IPS DF 6.9 (cell line): ENCODE measurements at regions not wholly inside any gene's neighbourhood (a gene's known extent, or its start where the extent isn't known, plus 50 kb on each side); places are given as distances from the start of the nearest gene placed in this dataset.

ENCODE experiments used
- DNase-seq: peaks from one replicate; pipeline ENCODE4 v3.0.0-alpha.2; 2013; ENCODE audit warnings: low read depth, low spot score
- H3K27ac ChIP-seq: one replicate; pipeline ENCODE4 v1.5.1; 2013; ENCODE audit warnings: low read length, control low read depth
- H3K27me3 ChIP-seq: 2 replicates; pipeline ENCODE4 v1.6.1; 2013; ENCODE audit warnings: mild to moderate bottlenecking, low read length; ENCODE audit not compliant: control insufficient read depth, insufficient read depth
- H3K36me3 ChIP-seq: 2 replicates; pipeline ENCODE4 v1.6.1; 2013; ENCODE audit warnings: low read length; ENCODE audit not compliant: control insufficient read depth, insufficient read depth
- H3K4me1 ChIP-seq: 2 replicates; pipeline ENCODE4 v1.6.1; 2013; ENCODE audit warnings: low read length; ENCODE audit not compliant: control insufficient read depth, insufficient read depth
- H3K4me3 ChIP-seq: 2 replicates; pipeline ENCODE4 v1.5.1; 2013; ENCODE audit warnings: mild to moderate bottlenecking, low read length
- H3K9me3 ChIP-seq: 2 replicates; pipeline ENCODE4 v1.6.1; 2013; ENCODE audit warnings: low read length, inconsistent platforms; ENCODE audit not compliant: control insufficient read depth, insufficient read depth
- WGBS: extraction: QIAGEN DNeasy Blood & Tissue Kit; methylation state at CpG from one replicate; pipeline ENCODE4 v1.1.7; 2013; ENCODE audit warnings: mixed read lengths, missing lambda C conversion rate; ENCODE audit not compliant: insufficient read length, insufficient coverage; 5-methylcytosine and 5-hydroxymethylcytosine counted together

DNA sequence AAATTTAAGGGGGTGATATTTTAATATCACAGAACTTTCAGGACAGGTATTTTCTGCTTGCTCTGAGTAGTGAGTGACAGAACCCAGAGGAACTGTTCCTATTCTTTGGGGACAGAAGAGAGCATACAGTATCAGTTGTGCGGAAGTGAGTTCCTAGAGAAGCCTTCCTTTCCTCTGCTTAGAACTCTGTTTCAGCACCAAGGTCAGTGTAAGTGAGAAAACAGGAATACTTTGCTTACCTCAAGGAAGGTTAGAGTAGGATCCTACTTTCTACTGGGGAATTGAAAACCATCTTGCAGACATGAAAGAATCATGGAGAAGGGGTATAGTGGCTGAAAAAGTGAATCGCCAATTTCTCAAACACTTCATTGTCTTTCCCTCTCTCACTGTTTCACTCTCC, 542.4 kb downstream of the SQOR start:
- H3K9me3 ChIP-seq: no peaks in the 10 kb centered on the region
- DNase-seq: no peak
- H3K36me3 ChIP-seq: no peaks in the 10 kb centered on the region
- H3K27ac ChIP-seq: no peak overlapping the region
- H3K27me3 ChIP-seq: no peaks in the 10 kb centered on the region
- H3K4me3 ChIP-seq: no peak overlapping the region
- no CpG with 5 or more reads among the region's 2 CpGs for WGBS
- H3K4me1 ChIP-seq: no peaks in the 10 kb centered on the region

DNA sequence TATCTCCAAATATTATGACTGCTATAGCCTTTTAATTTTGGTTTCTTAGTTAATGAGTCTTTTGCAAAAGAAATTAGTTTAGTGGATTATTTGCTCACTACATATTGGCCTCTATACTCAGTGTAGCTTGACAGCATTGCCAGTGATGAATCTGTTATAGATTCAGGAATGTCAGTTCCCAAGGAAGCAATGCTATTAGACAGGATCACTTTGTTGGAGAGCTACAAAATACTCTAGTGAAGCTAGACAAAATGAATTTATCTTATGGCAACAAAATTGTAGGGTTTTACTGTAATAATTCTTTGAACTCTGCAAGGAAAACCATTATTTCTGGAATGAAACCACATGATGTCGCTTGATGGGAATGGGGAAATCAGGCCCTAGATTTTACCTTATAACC, 543.3 kb downstream of the SQOR start:
- no peak overlapping the region for H3K4me3 ChIP-seq
- H3K36me3 ChIP-seq: no peaks in the 10 kb centered on the region
- H3K27ac ChIP-seq: no peak overlapping the region
- no peaks in the 10 kb centered on the region for H3K27me3 ChIP-seq
- no peaks in the 10 kb centered on the region for H3K4me1 ChIP-seq
- no peak for DNase-seq
- no CpG with 5 or more reads among the region's 1 CpG for WGBS
- H3K9me3 ChIP-seq: no peaks in the 10 kb centered on the region

DNA sequence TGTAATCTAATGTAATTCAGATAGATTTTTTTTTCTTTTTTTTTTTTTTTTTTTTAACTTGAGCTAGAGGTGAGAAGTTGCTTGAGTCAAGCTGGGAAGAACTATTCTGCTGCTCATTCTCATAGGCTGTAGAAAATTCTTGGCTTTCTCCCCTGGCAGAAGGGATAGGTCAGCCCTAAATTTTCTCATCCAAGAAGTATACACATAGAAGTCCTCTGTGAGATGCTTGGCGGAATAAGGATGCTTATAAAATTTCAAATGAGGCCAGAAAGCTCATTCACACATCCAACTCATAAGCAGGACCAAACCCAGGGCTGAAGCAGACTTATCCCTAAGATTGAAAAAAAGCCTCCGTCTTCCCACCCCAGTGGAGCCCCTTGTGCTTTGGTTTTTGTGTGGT, 572.5 kb downstream of the SQOR start:
- no peaks in the 10 kb centered on the region for H3K4me1 ChIP-seq

DNA sequence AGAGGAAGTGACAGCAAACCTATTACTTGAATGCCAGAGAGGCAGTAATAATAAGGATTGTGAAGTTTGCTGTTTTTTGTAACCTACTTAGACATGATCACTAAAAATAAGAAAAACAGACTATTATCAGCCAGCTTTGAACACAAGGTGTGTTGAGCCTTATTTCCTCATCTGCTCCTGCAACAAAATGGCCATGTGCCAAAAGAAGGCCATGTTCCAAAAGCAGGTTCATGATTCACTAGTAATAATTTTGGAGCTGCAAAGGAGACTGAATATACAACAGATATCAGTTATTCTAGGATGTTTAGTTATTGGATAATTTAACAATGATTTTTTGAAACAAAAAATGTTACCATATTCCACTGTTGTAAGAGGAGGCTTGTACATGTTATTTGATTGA, 578.7 kb downstream of the SQOR start:
- no peak for DNase-seq
- H3K9me3 ChIP-seq: no peaks in the 10 kb centered on the region
- no peak overlapping the region for H3K4me3 ChIP-seq
- no peaks in the 10 kb centered on the region for H3K27me3 ChIP-seq
- no peaks in the 10 kb centered on the region for H3K4me1 ChIP-seq
- H3K36me3 ChIP-seq: no peaks in the 10 kb centered on the region
- H3K27ac ChIP-seq: no peak overlapping the region

More for the DNA sequence above, 572.5 kb downstream of the SQOR start:
- no peak overlapping the region for H3K4me3 ChIP-seq
- H3K36me3 ChIP-seq: no peaks in the 10 kb centered on the region
- H3K27me3 ChIP-seq: no peaks in the 10 kb centered on the region
- no peaks in the 10 kb centered on the region for H3K9me3 ChIP-seq
- WGBS: no CpG with 5 or more reads among the region's 2 CpGs
- DNase-seq: no peak
- no peak overlapping the region for H3K27ac ChIP-seq

DNA sequence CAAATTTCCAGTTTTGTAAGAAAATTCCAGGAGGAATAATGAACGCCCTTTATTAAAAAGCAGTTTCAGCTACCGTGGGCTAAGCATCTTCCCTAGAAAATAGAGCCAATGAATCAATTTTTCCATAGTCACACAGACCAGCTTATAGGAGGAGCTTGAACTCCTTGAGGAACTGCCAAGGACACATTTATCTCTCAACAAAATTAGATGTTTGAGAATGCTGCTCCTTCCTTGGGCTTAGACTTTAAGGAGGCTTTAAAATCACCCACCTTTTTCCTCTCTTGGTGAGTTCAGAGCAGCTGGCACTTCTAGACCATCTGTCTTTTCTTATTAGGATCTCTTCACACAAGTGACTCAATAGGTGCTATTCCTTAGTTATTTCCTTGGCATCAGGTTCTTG, 588.0 kb downstream of the SQOR start:
- Histone ChIP-seq H3K27ac (no peak overlapping the region), H3K4me1 (no peaks in the 10 kb centered on the region), H3K27me3 (no peaks in the 10 kb centered on the region), H3K36me3 (no peaks in the 10 kb centered on the region), H3K9me3 (no peaks in the 10 kb centered on the region), H3K4me3 (no peak overlapping the region)
- no peak for DNase-seq
- no CpG with 5 or more reads among the region's 2 CpGs for WGBS

DNA sequence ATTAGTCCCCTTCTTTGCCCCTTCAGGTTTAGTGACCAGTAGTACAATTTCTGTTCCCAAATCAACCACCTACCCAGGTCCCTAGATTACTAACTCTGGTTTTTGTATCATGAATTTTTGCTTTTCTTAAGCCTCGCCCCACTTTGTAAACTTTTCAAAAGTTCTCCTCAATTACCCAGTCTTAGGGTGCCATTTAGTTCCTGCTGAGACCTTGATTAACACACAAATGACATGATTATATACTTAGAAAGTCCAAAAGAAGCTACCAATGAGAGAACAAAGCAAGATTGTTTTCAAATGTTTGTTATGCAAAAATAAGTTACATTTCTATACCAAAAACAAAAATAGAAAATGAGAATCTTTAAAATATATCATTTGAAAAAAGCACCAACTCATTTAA, 594.4 kb downstream of the SQOR start:
- Histone ChIP-seq H3K4me1 (no peaks in the 10 kb centered on the region; the same call in 1 of the 2 replicates), H3K4me3 (no peak overlapping the region), H3K9me3 (no peaks in the 10 kb centered on the region), H3K36me3 (no peaks in the 10 kb centered on the region), H3K27me3 (0 out of 2 replicates have a peak, but pooled peaks cover 2% of the 10 kb centered on the region), H3K27ac (no peak overlapping the region)
- WGBS: no CpG with 5 or more reads among the region's 1 CpG
- DNase-seq: no peak

DNA sequence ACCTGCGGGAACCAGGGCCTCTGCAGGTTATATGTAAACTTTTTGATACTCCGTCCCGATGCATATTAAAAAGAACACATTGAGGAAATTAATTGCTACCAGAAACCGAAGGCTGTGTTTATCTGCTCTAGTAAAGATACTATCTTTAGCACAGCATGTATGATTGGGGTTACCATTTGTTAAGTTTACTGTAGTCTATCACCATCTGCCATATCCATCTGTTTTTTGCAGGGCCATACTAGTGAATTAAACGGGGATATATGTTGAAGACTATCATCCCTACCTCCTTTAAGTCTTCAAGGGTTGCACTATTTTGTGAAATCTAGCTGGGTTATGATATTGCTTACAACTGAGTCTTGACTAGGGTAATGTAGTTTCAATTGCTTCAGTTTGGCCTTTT, 597.0 kb downstream of the SQOR start:
- Histone ChIP-seq H3K27ac (no peak overlapping the region), H3K9me3 (no peaks in the 10 kb centered on the region), H3K4me3 (no peak overlapping the region), H3K27me3 (0 out of 2 replicates have a peak, but pooled peaks cover 2% of the 10 kb centered on the region), H3K4me1 (no peaks in the 10 kb centered on the region; the same call in 1 of the 2 replicates), H3K36me3 (no peaks in the 10 kb centered on the region)
- DNase-seq: no peak
- no CpG with 5 or more reads among the region's 5 CpGs for WGBS

DNA sequence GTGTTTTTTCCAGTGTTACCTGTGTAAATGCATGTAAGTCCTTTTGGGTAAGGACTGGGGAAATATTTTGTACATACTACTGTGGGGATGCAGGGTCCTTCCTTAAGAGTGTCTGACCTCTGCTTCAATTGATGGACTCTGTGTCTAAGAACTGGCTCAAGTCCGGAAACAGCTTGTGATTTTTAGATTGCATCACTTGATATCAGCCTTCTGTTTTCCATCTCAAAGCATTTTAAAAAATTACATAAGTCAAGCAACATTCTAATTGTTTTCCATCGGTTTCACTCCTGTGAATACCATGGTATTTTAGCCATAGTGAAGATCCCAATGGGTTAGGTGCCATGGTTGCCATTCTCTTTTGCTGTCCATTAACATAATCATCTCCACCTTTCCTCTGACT, 597.6 kb downstream of the SQOR start:
- no peaks in the 10 kb centered on the region for H3K36me3 ChIP-seq
- H3K4me1 ChIP-seq: no peaks in the 10 kb centered on the region; the same call in 1 of the 2 replicates
- no peak overlapping the region for H3K27ac ChIP-seq
- H3K4me3 ChIP-seq: no peak overlapping the region
- WGBS: no CpG with 5 or more reads among the region's 2 CpGs
- 0 out of 2 replicates have a peak, but pooled peaks cover 2% of the 10 kb centered on the region for H3K27me3 ChIP-seq
- no peak for DNase-seq
- no peaks in the 10 kb centered on the region for H3K9me3 ChIP-seq

DNA sequence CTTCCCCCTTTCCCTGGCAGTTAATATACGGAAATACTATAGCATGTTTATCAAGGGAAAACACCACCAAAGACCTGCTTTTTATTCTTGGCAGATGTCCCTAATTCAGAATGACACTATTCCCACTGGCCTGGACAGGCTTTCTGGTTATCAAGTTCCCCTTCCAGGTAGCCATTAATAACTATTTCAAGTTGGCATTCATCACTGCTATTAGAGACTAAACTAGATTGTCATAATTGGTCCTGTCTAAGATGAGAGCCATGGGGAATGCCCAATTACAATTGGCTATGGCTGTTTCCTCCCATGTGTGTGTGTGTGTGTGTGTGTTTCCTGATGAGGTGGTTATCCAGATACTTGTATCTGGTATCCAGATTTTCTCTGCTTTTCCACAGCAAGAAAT, 608.1 kb downstream of the SQOR start:
- Histone ChIP-seq H3K27ac (no peak overlapping the region), H3K9me3 (no peaks in the 10 kb centered on the region), H3K36me3 (no peaks in the 10 kb centered on the region), H3K4me3 (no peak overlapping the region), H3K27me3 (no peaks in the 10 kb centered on the region), H3K4me1 (no peaks in the 10 kb centered on the region)
- DNase-seq: no peak
- no CpG with 5 or more reads among the region's 1 CpG for WGBS

DNA sequence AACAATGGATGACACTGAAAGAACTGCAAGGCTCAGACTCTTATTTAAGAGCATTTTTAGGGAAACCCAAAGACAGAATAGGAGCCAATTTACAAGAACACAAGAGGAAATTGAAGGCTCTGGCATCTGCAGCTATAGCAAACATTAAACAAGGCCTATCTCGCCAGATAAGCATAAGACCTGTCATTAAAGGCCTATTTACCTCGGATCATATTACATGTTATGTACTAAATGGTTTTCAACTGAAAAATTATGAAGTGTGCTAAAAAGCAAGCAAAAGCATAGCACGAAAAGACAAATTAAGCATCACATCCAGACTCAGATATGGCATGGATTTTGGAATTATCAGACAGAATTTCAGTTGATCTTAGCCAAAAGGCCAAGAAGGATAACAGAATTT, 617.1 kb downstream of the SQOR start:
- no peak overlapping the region for H3K4me3 ChIP-seq
- no peaks in the 10 kb centered on the region for H3K36me3 ChIP-seq
- WGBS: no CpG with 5 or more reads among the region's 3 CpGs
- peaks cover 1% of the 10 kb centered on the region; the same call in 1 of the 2 replicates for H3K4me1 ChIP-seq
- no peak overlapping the region for H3K27ac ChIP-seq
- H3K27me3 ChIP-seq: no peaks in the 10 kb centered on the region
- DNase-seq: no peak
- no peaks in the 10 kb centered on the region for H3K9me3 ChIP-seq

DNA sequence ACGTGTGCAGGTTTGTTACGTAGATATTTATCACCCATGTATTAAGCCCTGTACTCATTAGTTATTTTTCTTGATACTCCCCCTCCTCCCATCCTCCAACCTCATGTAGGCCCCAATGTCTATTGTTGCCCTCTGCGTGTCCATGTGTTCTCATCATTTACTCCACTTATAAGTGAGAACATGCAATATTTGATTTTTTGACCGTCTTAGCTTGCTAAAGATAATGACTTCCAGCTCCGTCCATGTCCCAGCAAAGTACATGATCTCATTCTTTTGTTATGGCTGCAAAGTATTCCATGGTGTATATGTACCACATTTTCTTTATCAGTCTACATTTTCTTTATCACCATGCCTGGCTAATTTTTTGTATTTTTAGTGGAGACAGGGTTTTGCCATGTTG, 623.2 kb downstream of the SQOR start:
- no peak for DNase-seq
- Histone ChIP-seq H3K9me3 (no peaks in the 10 kb centered on the region), H3K4me1 (no peaks in the 10 kb centered on the region; the same call in 1 of the 2 replicates), H3K27me3 (no peaks in the 10 kb centered on the region), H3K4me3 (no peak overlapping the region), H3K36me3 (no peaks in the 10 kb centered on the region), H3K27ac (no peak overlapping the region)
- no CpG with 5 or more reads among the region's 5 CpGs for WGBS
